ENCODE measurements at regions not wholly inside any gene's neighbourhood (a gene's known extent, or its start where the extent isn't known, plus 50 kb on each side); places are given as distances from the start of the nearest gene placed in this dataset.

DNA sequence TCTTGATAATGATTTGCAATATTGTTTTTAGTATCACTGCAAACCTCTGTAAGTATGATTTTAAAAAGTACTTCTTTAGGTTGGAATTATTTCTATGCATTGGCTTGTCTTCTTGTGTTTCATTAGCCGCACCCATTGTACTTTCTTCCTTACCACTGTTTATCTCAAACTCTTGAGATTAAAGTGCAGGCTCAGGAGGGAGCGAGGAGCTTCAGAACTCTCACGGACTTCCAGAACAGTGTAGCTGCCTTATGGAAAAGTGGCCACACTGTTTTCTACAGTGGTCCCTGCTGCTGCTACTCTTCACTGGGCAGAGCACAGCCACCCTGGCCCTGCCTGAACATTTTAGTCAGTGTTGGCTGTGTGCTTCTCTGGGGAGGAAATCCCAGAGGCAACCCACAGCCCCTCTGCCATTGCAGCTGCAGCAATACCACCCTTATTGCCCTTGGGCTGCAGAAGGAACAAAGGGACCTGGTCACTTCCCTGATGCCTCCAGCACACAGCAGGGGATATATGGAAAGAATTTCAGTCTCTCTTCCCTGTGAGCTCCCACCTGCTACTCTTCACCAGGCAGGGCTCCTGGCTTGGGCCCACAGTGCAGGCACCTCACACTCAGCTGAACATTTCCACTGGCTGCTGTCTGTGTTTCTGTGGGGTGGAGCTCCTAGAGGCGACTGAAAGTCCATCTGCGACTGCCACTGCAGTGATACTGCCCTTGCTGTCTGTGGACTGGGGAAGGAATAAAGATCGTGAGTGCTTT lies 91.7 kb upstream of the MAP3K4 start:
- TF ChIP-seq, protein P1, sequence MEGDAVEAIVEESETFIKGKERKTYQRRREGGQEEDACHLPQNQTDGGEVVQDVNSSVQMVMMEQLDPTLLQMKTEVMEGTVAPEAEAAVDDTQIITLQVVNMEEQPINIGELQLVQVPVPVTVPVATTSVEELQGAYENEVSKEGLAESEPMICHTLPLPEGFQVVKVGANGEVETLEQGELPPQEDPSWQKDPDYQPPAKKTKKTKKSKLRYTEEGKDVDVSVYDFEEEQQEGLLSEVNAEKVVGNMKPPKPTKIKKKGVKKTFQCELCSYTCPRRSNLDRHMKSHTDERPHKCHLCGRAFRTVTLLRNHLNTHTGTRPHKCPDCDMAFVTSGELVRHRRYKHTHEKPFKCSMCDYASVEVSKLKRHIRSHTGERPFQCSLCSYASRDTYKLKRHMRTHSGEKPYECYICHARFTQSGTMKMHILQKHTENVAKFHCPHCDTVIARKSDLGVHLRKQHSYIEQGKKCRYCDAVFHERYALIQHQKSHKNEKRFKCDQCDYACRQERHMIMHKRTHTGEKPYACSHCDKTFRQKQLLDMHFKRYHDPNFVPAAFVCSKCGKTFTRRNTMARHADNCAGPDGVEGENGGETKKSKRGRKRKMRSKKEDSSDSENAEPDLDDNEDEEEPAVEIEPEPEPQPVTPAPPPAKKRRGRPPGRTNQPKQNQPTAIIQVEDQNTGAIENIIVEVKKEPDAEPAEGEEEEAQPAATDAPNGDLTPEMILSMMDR (conservative IDR thresholded peaks at IDR 0.05; ENCODE audit: low read depth, low read length), result no peak
- no peak for TF ChIP-seq CEBPB (IDR thresholded peaks at IDR 0.05; ENCODE audit: low read depth, low read length)
- TF ChIP-seq MXI1 (IDR thresholded peaks at IDR 0.05; ENCODE audit: borderline replicate concordance, low read depth, low read length), result no peak
- TF ChIP-seq CHD1 (IDR thresholded peaks at IDR 0.05; ENCODE audit: low read depth, low read length), result no peak
- TF ChIP-seq POLR2A (IDR thresholded peaks at IDR 0.05; ENCODE audit: low read depth, low read length), result no peak
- no peak for TF ChIP-seq RFX5 (IDR thresholded peaks at IDR 0.05; ENCODE audit: low read depth, low read length)
- TF ChIP-seq, protein P2, sequence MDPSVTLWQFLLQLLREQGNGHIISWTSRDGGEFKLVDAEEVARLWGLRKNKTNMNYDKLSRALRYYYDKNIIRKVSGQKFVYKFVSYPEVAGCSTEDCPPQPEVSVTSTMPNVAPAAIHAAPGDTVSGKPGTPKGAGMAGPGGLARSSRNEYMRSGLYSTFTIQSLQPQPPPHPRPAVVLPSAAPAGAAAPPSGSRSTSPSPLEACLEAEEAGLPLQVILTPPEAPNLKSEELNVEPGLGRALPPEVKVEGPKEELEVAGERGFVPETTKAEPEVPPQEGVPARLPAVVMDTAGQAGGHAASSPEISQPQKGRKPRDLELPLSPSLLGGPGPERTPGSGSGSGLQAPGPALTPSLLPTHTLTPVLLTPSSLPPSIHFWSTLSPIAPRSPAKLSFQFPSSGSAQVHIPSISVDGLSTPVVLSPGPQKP (IDR thresholded peaks at IDR 0.05; ENCODE audit: borderline replicate concordance, low read depth, low read length), result no peak
- TF ChIP-seq RAD21 (IDR thresholded peaks at IDR 0.05; ENCODE audit: low read length), result no peak
- no peak for TF ChIP-seq NFE2L2 (IDR thresholded peaks at IDR 0.05; ENCODE audit: low read depth, low read length)
- no peak for TF ChIP-seq USF2 (IDR thresholded peaks at IDR 0.05; ENCODE audit: low read depth, low read length)
- no peak for TF ChIP-seq SMC3 (IDR thresholded peaks at IDR 0.05; ENCODE audit: low read depth, low read length)
- no peak for TF ChIP-seq MAZ (IDR thresholded peaks at IDR 0.05; ENCODE audit: borderline replicate concordance, low read depth, low read length)
- no peak for TF ChIP-seq MAFK (IDR thresholded peaks at IDR 0.05; ENCODE audit: low read depth, low read length)
- TF ChIP-seq BHLHE40 (IDR thresholded peaks at IDR 0.05; ENCODE audit: low read depth, low read length), result no peak
